Lung (tissue), 11 donors: ENCODE measurements at regions not wholly inside any gene's neighbourhood (a gene's known extent, or its start where the extent isn't known, plus 50 kb on each side); places are given as distances from the start of the nearest gene placed in this dataset.

Experiments
- ATAC-seq: fragments of 200-7000 bp; cut with Tn5 transposase; one replicate; pipeline ENCODE4 v1.9.1; 2020; ENCODE audit warnings: moderate number of reproducible peaks; ENCODE audit not compliant: insufficient read depth, low FRiP score
- DNase-seq, 3 donors: peaks; one replicate each; pipeline ENCODE4 v3.0.0-alpha.2; 2013 to 2017
- H3K27ac ChIP-seq, 2 donors: one replicate each; pipeline ENCODE4 v1.5.1; 2013; ENCODE audit warnings: mild to moderate bottlenecking in 2 of 2, moderate library complexity in 2 of 2, control low read depth in 1 of 2, inconsistent platforms in 1 of 2, low read depth in 1 of 2, low read length in 1 of 2
- H3K27me3 ChIP-seq, 3 donors: one replicate each; pipeline ENCODE4 v1.5.1; 2013; ENCODE audit warnings: low read length in 2 of 3; ENCODE audit not compliant: control insufficient read depth in 3 of 3, insufficient read depth in 3 of 3
- H3K36me3 ChIP-seq, 4 donors: one replicate each; pipeline ENCODE4 v1.5.1; 2013; ENCODE audit warnings: low read length in 4 of 4, mild to moderate bottlenecking in 1 of 4, moderate library complexity in 1 of 4; ENCODE audit not compliant: control insufficient read depth in 4 of 4, insufficient read depth in 4 of 4
- H3K4me1 ChIP-seq, 5 donors: one replicate each; pipeline ENCODE4 v1.5.1; 2013; ENCODE audit warnings: low read length in 5 of 5, mild to moderate bottlenecking in 2 of 5, moderate library complexity in 1 of 5; ENCODE audit not compliant: control insufficient read depth in 5 of 5, insufficient read depth in 5 of 5
- H3K4me3 ChIP-seq: one replicate; pipeline ENCODE4 v1.5.1; 2013; ENCODE audit warnings: mild to moderate bottlenecking, control low read depth, moderate library complexity
- H3K9ac ChIP-seq, 2 donors: one replicate each; pipeline ENCODE4 v1.5.1; 2013; ENCODE audit warnings: low read length in 2 of 2, control low read depth in 1 of 2; ENCODE audit not compliant: insufficient read depth in 1 of 2
- H3K9me3 ChIP-seq, 4 donors: one replicate each; pipeline ENCODE4 v1.5.1; 2013; ENCODE audit warnings: low read length in 3 of 4, mild to moderate bottlenecking in 1 of 4, moderate library complexity in 1 of 4; ENCODE audit not compliant: control insufficient read depth in 4 of 4, insufficient read depth in 3 of 4
- CTCF ChIP-seq: IDR thresholded peaks from 2 replicates; pipeline ENCODE4 v1.5.1; 2012; ENCODE audit warnings: mild to moderate bottlenecking; ENCODE audit errors: control extremely low read depth, extremely low read depth
- WGBS, 2 donors: extraction: QIAGEN DNeasy Blood & Tissue Kit; methylation state at CpG; one replicate each; pipeline ENCODE4 v1.1.7; 2013; 5-methylcytosine and 5-hydroxymethylcytosine counted together
- donor health status: control.
- donor health status: control.
- donor health status: Bipolar disorder and iron deficiency.
- donor health status: healthy.
- donor health status: DM: yes; HTN: yes; CAD: no.

GRCh38 chr6:30821862-30822784 lies 62.2 kb upstream of the DDR1 start:
- Histone ChIP-seq H3K9me3 (no peaks in the 10 kb centered on the region), H3K27me3 (no peaks in the 10 kb centered on the region), H3K4me1 (peaks cover 4 to 12% (median 7%) of the 10 kb centered on the region in 5 donors), H3K27ac (peak overlapping the region in 1 of 2 donors; percentile 4), H3K36me3 (no peaks in the 10 kb centered on the region), H3K4me3 (no peak overlapping the region), H3K9ac (no peak overlapping the region)
- TF ChIP-seq CTCF, result no peak
- ATAC-seq, result no peak
- peak in 2 of 3 donors; percentile 60 to 62 for DNase-seq
- 48 to 66% methylated on average over 6 of the region's 6 CpGs for WGBS, 2 donors

- no peak for ATAC-seq
- 100% methylated on average over 1 of the region's 1 CpG for WGBS, 2 donors
These were observed 64.1 kb upstream of the DDR1 start for GRCh38 chr6:30820193-30820592.

GRCh38 chr6:30819297-30819917 lies 64.9 kb upstream of the DDR1 start:
- Histone ChIP-seq H3K4me3 (no peak overlapping the region), H3K36me3 (no peaks in the 10 kb centered on the region), H3K27me3 (no peaks in the 10 kb centered on the region), H3K9me3 (no peaks in the 10 kb centered on the region), H3K9ac (no peak overlapping the region), H3K4me1 (peaks cover 4 to 12% (median 9%) of the 10 kb centered on the region in 5 donors), H3K27ac (peak overlapping the region in 1 of 2 donors; percentile 13)
- ATAC-seq (no peak), DNase-seq (no peak)
- TF ChIP-seq CTCF, result no peak
- WGBS, 2 donors, result 88 to 95% methylated on average over 10 of the region's 10 CpGs

More at GRCh38 chr6:30820193-30820592, 64.1 kb upstream of the DDR1 start:
- no peaks in the 10 kb centered on the region for H3K27me3 ChIP-seq
- no peak overlapping the region for H3K4me3 ChIP-seq
- H3K36me3 ChIP-seq, result no peaks in the 10 kb centered on the region
- H3K4me1 ChIP-seq, result peaks cover 4 to 12% (median 7%) of the 10 kb centered on the region in 5 donors
- no peak overlapping the region for H3K27ac ChIP-seq
- H3K9ac ChIP-seq, result no peak overlapping the region
- H3K9me3 ChIP-seq, result no peaks in the 10 kb centered on the region
- no peak for DNase-seq
- no peak for TF ChIP-seq CTCF
